Liver (tissue), 8 donors: ENCODE measurements at regions not wholly inside any gene's neighbourhood (a gene's known extent, or its start where the extent isn't known, plus 50 kb on each side); places are given as distances from the start of the nearest gene placed in this dataset.

ENCODE experiments used
- DNase-seq: peaks from one replicate; pipeline ENCODE4 v3.0.0-alpha.2; 2017; ENCODE audit warnings: low spot score
- H3K27ac ChIP-seq, 2 donors: one replicate each; pipeline ENCODE4 v1.7.0; 2013; ENCODE audit warnings: inconsistent platforms in 2 of 2, low read length in 2 of 2, control low read depth in 1 of 2, low read depth in 1 of 2, mild to moderate bottlenecking in 1 of 2
- H3K27me3 ChIP-seq, 4 donors: one replicate each; pipeline versions ENCODE4 v1.6.1 to v1.7.0; 2013; ENCODE audit warnings: low read length in 3 of 4, inconsistent platforms in 1 of 4, mild to moderate bottlenecking in 1 of 4, moderate library complexity in 1 of 4; ENCODE audit not compliant: control insufficient read depth in 4 of 4, insufficient read depth in 4 of 4
- H3K36me3 ChIP-seq, 4 donors: one replicate each; pipeline versions ENCODE4 v1.6.1 to v1.7.0; 2013; ENCODE audit warnings: low read length in 3 of 4, mild to moderate bottlenecking in 3 of 4, low read depth in 1 of 4, moderate library complexity in 1 of 4; ENCODE audit not compliant: control insufficient read depth in 4 of 4, insufficient read depth in 3 of 4
- H3K4me1 ChIP-seq, 4 donors: one replicate each; pipeline versions ENCODE4 v1.6.1 to v1.7.0; 2013; ENCODE audit warnings: low read length in 3 of 4, mild to moderate bottlenecking in 3 of 4, moderate library complexity in 1 of 4; ENCODE audit not compliant: control insufficient read depth in 4 of 4, insufficient read depth in 4 of 4
- H3K4me3 ChIP-seq, 3 donors: one replicate each; pipeline versions ENCODE4 v1.6.1 to v1.7.0; 2013; ENCODE audit warnings: low read length in 3 of 3, control low read depth in 1 of 3, low read depth in 1 of 3, mild to moderate bottlenecking in 1 of 3
- H3K9ac ChIP-seq, 2 donors: one replicate each; pipeline ENCODE4 v1.7.0; 2013; ENCODE audit warnings: low read length in 2 of 2, mild to moderate bottlenecking in 2 of 2, moderate library complexity in 2 of 2, control low read depth in 1 of 2, low read depth in 1 of 2
- H3K9me3 ChIP-seq, 4 donors: one replicate each; pipeline versions ENCODE4 v1.6.1 to v1.7.0; 2013; ENCODE audit warnings: low read length in 3 of 4; ENCODE audit not compliant: control insufficient read depth in 4 of 4
- ATF3 ChIP-seq: IDR thresholded peaks from 2 replicates; pipeline ENCODE4 v1.6.1; 2016; ENCODE audit warnings: antibody characterized with exemption
- CTCF ChIP-seq: fragments of 150-350 bp; IDR thresholded peaks from 2 replicates; pipeline ENCODE4 v1.5.1; 2017; ENCODE audit warnings: improper control_type of control experiment, low read depth, low read length; ENCODE audit not compliant: missing input control
- FOXA1 ChIP-seq: IDR thresholded peaks from 2 replicates; pipeline ENCODE4 v1.6.1; 2016; ENCODE audit warnings: antibody characterized with exemption
- FOXA2 ChIP-seq: IDR thresholded peaks from 2 replicates; pipeline ENCODE4 v1.6.1; 2016; ENCODE audit warnings: antibody characterized with exemption
- GABPA ChIP-seq, 2 donors: IDR thresholded peaks in 1 of 2; conservative IDR thresholded peaks in 1 of 2; 2 replicates each; pipeline ENCODE4 v1.6.1; 2016; ENCODE audit warnings: antibody characterized with exemption in 2 of 2, mild to moderate bottlenecking in 1 of 2, moderate library complexity in 1 of 2
- HNF4A ChIP-seq, 2 donors: conservative IDR thresholded peaks; 2 replicates each; pipeline ENCODE4 v1.6.1; 2016; ENCODE audit warnings: antibody characterized with exemption in 2 of 2, mild to moderate bottlenecking in 2 of 2
- NR2F2 ChIP-seq: IDR thresholded peaks from 2 replicates; pipeline ENCODE4 v1.6.1; 2016; ENCODE audit warnings: antibody characterized with exemption
- RXRA ChIP-seq, 2 donors: IDR thresholded peaks; 2 replicates each; pipeline ENCODE4 v1.6.1; 2017 to 2018; ENCODE audit warnings: antibody characterized with exemption in 2 of 2, mild to moderate bottlenecking in 1 of 2
- SP1 ChIP-seq: IDR thresholded peaks from 2 replicates; pipeline ENCODE4 v1.6.1; 2018; ENCODE audit warnings: antibody characterized with exemption, mild to moderate bottlenecking
- YY1 ChIP-seq: IDR thresholded peaks from 2 replicates; pipeline ENCODE4 v1.6.1; 2016; ENCODE audit warnings: antibody characterized with exemption, mild to moderate bottlenecking
- ZBTB33 ChIP-seq: IDR thresholded peaks from 2 replicates; pipeline ENCODE4 v1.6.1; 2016; ENCODE audit warnings: antibody characterized with exemption
- WGBS: extraction: QIAGEN DNeasy Blood & Tissue Kit; methylation state at CpG from one replicate; pipeline ENCODE4 v1.1.7; 2013; 5-methylcytosine and 5-hydroxymethylcytosine counted together
- TF ChIP-seq, protein P1 (sequence below): IDR thresholded peaks from 2 replicates; pipeline ENCODE4 v1.6.1; 2016; ENCODE audit warnings: antibody characterized with exemption, mild to moderate bottlenecking
- donor health status: healthy.
- donor health status: healthy.
- donor health status: healthy.
- donor health status: healthy.
- donor health status: healthy.

- TF ChIP-seq ZBTB33 = no peak
These were observed 356.4 kb upstream of the FOXK1 start (continued) for GRCh38 chr7:4325732-4326131.

- H3K4me3 ChIP-seq = no peak overlapping the region
- no peak for DNase-seq
- TF ChIP-seq FOXA2 (no peak), HNF4A (conservative IDR thresholded peaks at IDR 0.05) (no peak), ATF3 (no peak), GABPA (IDR thresholded peaks at IDR 0.05 in 1 of 2, conservative IDR thresholded peaks at IDR 0.05 in 1 of 2) (no peak), YY1 (no peak), CTCF (no peak), RXRA (IDR thresholded peaks at IDR 0.05) (no peak), ZBTB33 (no peak), SP1 (no peak)
- TF ChIP-seq, protein P1, sequence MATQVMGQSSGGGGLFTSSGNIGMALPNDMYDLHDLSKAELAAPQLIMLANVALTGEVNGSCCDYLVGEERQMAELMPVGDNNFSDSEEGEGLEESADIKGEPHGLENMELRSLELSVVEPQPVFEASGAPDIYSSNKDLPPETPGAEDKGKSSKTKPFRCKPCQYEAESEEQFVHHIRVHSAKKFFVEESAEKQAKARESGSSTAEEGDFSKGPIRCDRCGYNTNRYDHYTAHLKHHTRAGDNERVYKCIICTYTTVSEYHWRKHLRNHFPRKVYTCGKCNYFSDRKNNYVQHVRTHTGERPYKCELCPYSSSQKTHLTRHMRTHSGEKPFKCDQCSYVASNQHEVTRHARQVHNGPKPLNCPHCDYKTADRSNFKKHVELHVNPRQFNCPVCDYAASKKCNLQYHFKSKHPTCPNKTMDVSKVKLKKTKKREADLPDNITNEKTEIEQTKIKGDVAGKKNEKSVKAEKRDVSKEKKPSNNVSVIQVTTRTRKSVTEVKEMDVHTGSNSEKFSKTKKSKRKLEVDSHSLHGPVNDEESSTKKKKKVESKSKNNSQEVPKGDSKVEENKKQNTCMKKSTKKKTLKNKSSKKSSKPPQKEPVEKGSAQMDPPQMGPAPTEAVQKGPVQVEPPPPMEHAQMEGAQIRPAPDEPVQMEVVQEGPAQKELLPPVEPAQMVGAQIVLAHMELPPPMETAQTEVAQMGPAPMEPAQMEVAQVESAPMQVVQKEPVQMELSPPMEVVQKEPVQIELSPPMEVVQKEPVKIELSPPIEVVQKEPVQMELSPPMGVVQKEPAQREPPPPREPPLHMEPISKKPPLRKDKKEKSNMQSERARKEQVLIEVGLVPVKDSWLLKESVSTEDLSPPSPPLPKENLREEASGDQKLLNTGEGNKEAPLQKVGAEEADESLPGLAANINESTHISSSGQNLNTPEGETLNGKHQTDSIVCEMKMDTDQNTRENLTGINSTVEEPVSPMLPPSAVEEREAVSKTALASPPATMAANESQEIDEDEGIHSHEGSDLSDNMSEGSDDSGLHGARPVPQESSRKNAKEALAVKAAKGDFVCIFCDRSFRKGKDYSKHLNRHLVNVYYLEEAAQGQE = no peak
- no peak overlapping the region for H3K9ac ChIP-seq
- H3K27ac ChIP-seq = no peak overlapping the region
- WGBS = 84% methylated on average over 8 of the region's 8 CpGs
- no peaks in the 10 kb centered on the region for H3K4me1 ChIP-seq
- no peaks in the 10 kb centered on the region for H3K36me3 ChIP-seq
- H3K9me3 ChIP-seq = no peaks in the 10 kb centered on the region
- H3K27me3 ChIP-seq = no peaks in the 10 kb centered on the region
These were observed 350.4 kb upstream of the FOXK1 start for GRCh38 chr7:4331711-4332110.

- Histone ChIP-seq H3K36me3 (no peaks in the 10 kb centered on the region), H3K27me3 (no peaks in the 10 kb centered on the region), H3K9ac (no peak overlapping the region), H3K27ac (no peak overlapping the region), H3K4me1 (no peaks in the 10 kb centered on the region), H3K4me3 (no peak overlapping the region), H3K9me3 (peaks cover 0 to 5% (median 0%) of the 10 kb centered on the region in 4 donors)
- WGBS = 82% methylated on average over 7 of the region's 7 CpGs
- DNase-seq = no peak
- TF ChIP-seq FOXA1 (no peak), YY1 (no peak), GABPA (IDR thresholded peaks at IDR 0.05 in 1 of 2, conservative IDR thresholded peaks at IDR 0.05 in 1 of 2) (no peak), NR2F2 (no peak), HNF4A (conservative IDR thresholded peaks at IDR 0.05) (no peak), RXRA (IDR thresholded peaks at IDR 0.05) (no peak)
These were observed 343.5 kb upstream of the FOXK1 start for GRCh38 chr7:4338556-4338955.
